ENCODE measurements at regions not wholly inside any gene's neighbourhood (a gene's known extent, or its start where the extent isn't known, plus 50 kb on each side); places are given as distances from the start of the nearest gene placed in this dataset.

DNA sequence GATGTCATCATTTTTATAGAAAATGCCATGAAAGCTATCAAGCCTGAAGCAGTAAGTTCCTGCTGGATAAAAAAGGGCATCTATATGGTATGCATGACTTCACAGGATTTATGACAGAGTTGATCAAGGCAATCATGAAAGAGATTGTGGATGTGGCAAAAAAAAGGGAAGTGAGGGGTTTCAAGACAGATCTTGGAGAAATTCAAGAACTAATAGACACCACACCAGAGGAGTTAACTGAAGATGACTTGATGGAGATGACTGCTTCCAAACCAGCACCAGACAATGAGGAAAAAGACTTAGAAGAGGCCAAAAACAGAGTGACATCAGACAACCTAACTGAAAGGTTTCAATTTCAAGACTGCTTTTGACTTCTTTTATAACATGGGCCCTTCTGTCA is 691.1 kb upstream of the SLC10A2 start:
- in situ Hi-C loops (cut with HindIII; ENCODE audit: low sequenced_read_pairs) = no loop called here

DNA sequence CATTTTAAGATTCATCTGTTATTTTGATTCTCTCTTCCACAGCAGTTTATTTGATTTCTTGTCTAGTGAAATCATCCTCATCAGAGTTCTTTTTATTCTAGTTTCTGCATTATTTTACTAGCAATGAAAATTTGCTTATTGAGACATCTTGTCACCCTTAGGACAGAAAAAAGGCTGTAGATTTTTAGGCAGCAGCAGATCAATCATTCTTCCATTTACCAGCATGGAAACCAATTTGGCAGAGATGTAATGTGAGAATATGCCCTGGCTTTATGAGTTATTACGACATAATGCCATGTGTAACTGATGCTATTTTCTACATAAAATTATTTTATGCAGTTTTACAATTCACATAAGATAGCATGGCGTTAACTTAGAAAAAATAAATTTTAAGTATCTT is 688.6 kb upstream of the SLC10A2 start:
- in situ Hi-C loops (cut with HindIII; ENCODE audit: low sequenced_read_pairs) = no loop called here

DNA sequence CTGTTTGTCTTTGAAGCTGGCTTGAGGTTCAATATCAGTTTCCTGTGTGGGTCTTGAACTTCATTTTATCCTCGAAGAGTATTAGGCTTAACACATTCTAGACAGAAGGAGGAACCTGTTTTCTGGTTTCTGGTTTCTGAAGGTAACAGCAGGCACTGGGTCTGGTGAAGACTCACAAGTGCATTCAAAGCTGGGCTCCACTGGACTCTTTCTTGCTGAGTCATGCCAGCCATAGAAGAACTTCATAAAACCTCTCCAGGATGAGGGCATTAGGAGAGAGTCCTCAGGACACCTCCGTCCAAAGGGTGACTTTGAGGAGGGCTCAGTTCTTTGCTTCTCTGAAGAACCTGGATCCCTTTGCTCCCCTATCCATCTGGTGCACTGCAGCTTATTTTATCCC is 668.6 kb upstream of the SLC10A2 start:
- in situ Hi-C loops (cut with HindIII; ENCODE audit: low sequenced_read_pairs) = no loop called here

DNA sequence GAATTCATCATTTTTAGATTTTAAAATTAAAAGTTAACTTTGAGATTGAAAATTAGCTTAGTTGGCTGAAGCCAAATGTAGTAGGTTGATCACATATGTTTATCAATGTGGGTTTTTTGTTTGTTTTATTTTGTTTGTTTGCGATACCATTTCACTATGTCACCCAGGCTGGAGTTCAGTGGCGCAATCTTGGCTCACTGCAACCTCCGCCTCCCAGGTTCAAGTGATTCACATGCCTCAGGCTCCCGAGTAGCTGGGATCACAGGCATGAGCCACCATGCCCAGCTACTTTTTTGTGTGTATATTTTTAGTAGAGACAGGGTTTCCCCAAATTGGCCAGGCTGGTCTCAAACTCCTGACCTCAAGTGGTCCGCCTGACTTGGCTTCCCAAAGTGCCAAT is 665.7 kb upstream of the SLC10A2 start:
- in situ Hi-C loops (cut with HindIII; ENCODE audit: low sequenced_read_pairs) = no loop called here

DNA sequence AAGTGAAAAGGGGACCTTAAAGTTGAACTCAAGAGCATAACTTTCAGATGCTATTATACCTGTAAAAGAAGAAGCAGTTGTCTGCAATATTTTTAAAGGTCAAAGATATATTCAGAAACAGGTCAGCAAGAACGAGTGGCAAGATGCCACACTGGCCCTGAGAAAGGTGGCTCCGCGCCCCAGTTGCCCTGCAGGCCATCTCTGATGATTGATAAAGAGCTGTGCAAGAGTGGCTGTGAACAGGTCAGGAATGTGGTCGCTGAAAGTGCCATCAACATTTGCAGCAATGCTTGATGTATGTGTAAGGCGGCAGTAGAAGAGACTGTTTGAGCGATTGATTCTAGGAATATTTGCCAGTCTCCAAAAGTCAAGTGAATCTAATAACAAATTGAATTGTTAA is 664.2 kb upstream of the SLC10A2 start:
- in situ Hi-C loops (cut with HindIII; ENCODE audit: low sequenced_read_pairs) = no loop called here

DNA sequence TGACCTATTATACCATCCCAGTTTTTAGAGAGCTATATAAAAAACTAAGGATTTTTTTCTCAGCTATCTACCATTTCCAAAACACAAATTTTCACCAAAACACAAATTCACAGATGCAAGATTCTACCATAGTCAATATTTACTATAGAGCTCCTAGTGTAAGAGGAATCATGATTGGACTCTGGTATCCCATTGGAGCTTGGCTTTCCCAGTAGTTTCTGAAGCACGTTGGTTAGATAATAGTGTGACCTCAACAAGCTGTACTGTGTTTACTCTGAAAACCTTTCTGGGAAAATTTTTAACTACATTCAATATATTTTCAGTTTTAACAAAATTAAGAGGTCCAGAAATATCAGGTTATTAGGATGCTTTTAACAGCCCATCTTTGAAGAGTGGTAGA is 660.6 kb upstream of the SLC10A2 start:
- in situ Hi-C loops (cut with HindIII; ENCODE audit: low sequenced_read_pairs) = no loop called here

DNA sequence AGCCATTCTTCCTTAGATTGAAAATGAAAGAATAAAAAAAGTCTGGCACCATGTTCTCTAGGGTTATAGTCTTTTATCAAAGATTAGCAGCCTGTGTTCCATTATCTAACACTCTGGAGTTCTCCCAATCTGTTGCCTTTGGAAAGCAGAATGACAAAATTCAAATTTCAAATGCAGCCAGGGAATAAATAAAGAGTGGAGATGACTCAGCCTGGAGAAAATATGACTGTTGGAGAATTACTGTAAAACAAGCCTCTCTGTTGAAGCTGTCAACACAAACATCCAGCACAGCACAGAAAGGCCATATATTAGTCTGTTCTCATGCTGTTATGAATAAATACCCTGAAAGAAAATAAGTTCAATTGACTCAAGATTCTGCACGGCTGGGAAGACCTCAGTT is 650.5 kb upstream of the SLC10A2 start:
- in situ Hi-C loops (cut with HindIII; ENCODE audit: low sequenced_read_pairs) = no loop called here

DNA sequence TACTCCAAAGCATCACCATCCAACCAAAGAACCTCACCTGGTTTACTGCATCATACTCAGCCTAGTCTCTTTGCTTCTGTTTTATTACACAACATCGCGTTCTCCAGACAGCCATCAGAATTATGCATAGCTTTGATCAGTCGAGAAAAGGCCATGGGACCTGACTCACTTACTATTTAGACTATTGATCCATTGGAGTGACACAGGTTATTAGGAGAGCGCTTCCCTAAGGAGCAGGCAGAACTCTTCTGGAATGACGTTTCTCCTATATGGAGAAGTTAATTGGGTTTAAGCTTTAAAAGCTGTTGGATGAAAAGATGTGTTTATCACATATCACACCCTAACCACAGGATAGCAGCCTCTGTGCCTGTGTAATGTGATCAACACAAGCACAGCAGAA is 649.1 kb upstream of the SLC10A2 start:
- in situ Hi-C loops (cut with HindIII; ENCODE audit: low sequenced_read_pairs) = no loop called here

DNA sequence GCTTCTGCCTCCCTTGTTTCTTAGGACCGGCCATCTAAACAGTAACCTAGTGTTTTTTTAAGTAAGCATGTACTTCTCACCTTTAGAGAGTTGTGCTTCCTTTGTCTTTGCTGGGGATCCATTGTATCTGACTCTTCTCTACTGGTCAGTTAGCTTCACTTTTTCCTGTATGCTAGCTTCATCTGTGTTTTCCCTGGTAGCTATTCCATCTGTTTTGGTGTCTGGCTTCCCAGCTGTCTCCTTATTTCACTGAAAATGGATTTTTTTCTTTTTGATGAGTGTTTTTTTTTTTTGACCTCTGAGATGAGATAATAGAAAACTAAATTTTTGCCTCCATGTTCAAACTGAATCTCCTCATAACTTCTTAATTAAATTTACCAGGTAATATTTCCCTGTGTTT is 637.0 kb upstream of the SLC10A2 start:
- in situ Hi-C loops (cut with HindIII; ENCODE audit: low sequenced_read_pairs) = no loop called here

DNA sequence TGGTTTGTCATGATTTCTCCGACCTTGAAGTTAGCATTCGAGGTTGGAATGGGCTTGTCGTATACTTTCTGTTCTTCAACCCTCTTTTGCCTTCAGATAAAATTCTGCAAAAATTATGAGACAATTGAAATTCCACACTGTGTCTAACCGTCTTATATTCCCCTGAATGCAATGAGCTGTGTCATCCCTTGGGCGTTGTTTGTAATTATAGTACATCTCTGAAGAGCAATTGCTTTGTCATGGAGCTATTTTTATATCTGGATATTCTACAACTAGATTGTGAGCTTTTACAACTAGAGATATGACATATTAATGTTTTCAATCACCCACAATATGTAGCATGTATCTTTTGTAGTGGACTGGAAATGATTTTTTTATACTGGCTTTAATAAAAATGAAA is 631.8 kb upstream of the SLC10A2 start:
- in situ Hi-C loops (cut with HindIII; ENCODE audit: low sequenced_read_pairs) = no loop called here

DNA sequence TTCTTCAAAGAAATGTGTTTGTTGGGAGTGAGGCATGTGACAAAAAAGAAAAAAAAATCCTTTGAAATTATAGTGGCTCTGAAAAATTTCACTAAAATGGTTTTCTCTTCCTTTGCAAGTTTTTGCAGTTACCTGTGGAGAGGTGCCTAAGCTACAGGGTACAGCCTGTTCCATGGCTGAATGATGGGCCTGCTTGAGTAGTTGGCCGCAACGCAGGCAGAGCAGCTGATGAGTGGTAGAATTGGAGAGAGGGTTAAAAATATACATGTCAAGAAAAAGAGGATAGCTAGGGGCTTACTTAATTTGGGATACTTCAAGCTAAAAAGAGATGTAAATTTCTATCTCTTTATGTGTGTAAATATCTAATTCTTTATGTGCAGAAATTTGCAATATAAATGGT is 629.1 kb upstream of the SLC10A2 start:
- in situ Hi-C loops (cut with HindIII; ENCODE audit: low sequenced_read_pairs) = no loop called here

DNA sequence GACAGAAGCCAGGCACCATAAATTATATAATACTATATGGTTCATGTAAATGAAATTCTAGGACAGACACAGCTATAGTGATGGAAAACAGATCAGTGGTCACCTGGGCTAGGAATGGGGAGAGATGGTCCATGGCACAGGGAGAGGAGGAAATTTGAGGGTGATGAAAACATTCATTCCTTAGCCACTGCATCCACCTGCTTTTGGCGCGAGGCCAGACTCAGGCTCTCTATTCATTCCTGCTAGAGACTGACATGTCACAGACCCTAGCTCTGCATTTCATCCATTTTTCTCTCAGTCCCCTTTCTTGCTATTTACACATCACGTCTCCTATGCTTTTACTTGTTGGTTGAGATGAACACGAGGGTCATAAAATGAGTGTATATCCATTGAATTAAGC is 628.3 kb upstream of the SLC10A2 start:
- in situ Hi-C loops (cut with HindIII; ENCODE audit: low sequenced_read_pairs) = no loop called here

DNA sequence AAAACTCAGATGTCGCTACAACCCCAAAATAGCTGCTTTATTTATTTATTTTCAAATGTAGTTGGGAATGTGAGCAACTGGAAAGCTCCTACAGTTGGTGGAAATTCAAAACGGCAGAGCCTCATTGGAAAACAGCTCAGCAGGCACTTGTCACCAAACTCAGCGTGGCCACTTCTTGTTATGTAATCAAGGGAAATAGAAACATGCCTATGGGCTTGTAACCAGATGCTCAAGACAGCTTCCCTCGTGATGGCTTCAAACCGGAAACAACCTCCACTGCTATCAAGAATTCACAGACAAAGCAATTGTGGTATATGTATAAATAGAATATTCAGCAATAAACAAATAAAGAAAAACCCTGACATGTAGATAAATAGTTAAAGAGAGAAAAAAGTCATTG is 627.8 kb upstream of the SLC10A2 start:
- in situ Hi-C loops (cut with HindIII; ENCODE audit: low sequenced_read_pairs) = no loop called here

DNA sequence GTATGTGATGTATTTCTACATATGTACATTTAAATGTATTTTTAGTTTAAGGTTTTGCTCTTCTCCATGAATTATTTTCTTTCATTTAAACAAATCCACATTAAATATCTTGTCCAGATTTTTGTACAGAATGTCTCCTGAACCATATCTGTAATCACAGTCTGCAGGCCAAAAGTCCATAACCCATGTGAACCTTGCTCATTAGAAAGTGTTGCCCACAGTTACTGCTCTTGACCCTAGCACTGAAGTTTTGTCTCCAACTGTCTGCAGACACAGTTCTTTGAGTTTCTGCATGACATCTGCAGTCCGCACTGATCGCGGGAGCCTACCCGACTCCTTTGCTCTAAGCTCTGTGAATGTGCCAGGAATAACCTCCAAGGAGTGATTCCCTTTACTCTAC is 626.2 kb upstream of the SLC10A2 start:
- in situ Hi-C loops (cut with HindIII; ENCODE audit: low sequenced_read_pairs) = no loop called here

DNA sequence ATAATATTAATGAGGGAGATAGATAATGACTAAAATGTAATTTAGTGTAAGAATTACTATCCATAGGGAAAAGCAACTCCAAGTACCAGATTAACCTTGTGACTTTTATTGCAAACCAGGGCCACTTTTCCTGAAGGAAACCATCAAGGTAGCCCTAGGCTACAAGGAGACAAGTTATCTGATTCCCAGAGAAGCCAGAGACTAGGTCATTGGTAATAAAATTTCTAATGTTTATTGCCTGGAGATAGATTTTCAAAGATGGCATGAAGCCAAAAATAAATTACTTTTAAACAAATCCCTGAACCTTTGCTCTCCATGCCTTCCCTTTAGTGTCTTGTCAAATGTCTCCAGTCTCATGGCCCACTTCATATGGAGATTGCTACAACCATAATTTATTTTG is 610.1 kb upstream of the SLC10A2 start:
- in situ Hi-C loops (cut with HindIII; ENCODE audit: low sequenced_read_pairs) = no loop called here

DNA sequence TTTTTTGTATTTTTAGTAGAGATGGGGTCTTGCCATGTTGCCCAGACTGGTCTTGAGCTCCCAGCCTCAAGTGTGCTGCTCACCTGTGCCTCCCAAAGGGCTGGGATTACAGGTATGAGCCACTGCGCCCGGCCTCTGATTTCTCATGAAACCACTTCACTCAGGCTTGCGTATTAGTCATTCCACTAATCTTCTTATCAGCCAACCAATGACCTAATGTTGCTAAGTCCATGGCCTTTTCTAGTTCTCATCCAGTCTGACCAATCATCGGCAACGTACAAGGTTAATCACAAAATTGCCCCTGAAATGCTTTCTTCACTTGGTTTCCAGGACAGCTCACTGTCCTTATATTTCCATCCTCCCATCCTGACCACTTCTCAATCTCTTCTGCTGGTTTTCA is 605.3 kb upstream of the SLC10A2 start:
- in situ Hi-C loops (cut with HindIII; ENCODE audit: low sequenced_read_pairs) = no loop called here

DNA sequence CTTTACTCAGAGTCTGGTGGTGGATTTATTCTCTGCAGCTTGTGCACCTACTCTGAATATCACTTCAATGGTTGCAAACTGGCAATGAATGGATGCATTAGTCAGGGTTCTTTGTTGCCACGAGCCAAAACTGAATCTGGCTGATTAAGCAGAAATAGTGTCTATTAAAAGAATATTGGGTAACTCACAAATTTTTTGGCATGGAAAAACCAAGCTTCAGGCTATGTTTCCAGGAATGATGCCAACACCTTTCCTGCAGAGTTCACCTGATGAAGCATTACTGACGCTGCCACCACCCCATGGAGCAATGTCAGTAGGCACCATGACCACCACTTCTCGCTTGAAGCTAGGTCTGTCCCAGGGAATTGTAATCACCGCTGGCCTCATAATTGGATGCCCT is 597.8 kb upstream of the SLC10A2 start:
- in situ Hi-C loops (cut with HindIII; ENCODE audit: low sequenced_read_pairs) = no loop called here

DNA sequence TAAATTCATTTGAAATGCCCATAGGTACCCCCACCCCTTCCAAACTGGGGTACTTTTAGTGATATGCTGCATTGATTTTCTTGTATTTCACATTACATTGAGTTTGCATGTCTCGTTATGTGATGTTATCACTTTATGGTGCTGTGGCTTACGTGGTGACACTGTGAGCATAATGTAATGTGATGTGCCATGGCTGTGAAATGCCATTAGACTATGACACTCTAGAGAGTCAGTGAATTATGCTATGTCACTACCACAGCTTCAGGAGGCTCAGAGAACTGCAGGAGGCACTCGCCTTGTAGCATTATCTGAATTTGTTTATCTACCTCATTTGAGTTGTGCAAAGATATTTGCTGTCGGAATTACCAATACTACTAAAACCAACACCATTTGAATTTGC is 590.1 kb upstream of the SLC10A2 start:
- in situ Hi-C loops (cut with HindIII; ENCODE audit: low sequenced_read_pairs) = no loop called here

DNA sequence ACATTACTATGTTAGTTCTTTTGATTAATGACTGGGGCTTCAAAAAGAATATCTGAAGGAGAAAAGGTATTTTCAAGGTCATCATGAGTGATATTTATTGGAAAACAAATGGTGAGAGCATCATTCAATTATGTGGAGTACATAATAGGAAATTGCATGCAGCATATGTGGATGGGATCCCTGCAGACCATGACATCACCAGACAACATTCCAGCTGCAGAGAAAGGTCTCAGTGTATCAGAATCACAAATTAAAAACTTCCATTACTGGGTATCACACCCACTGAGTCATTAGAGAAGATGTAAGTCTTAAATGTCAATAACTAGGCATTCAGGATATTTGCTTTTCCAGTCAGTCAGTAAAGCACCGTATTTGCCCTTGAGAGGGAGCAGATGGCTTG is 574.4 kb upstream of the SLC10A2 start:
- in situ Hi-C loops (cut with HindIII; ENCODE audit: low sequenced_read_pairs) = no loop called here

DNA sequence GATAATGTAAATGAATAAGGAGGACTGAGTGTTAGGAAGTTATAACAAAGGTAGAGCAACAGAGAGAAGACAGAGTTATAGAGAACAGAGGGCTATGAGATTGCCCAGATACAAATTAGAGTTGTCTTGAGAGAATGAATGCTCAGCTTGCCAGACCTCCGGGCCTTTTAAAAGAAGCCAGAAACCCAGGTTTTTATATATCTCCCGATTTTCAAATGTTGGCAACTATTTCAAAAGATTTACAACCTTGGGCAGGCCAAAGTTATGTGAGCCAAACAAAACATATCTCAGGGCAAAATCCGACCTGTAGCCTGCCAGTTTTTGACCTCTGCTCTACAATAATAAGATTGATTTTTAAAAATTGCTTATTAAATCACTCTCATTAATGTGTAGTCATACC is 573.1 kb upstream of the SLC10A2 start:
- in situ Hi-C loops (cut with HindIII; ENCODE audit: low sequenced_read_pairs) = no loop called here

DNA sequence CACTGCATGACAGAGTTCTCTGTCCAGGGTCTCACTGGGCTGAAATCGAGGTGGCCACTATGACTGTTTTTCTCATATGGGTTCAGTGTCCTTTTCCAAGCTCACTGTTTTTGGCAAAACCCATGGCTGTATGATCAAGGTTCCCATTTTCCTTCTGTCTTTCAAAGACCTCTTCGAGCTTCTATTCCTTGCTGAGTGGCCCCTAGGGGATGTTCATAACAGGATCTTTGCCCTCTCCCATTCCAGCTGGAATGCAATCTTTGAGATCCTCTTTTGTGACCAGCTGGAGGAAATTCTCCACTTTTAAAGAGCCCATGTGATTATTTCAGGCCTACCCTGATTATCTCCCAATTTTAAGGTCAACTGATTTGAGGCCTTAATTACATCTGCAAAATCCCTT is 572.5 kb upstream of the SLC10A2 start:
- in situ Hi-C loops (cut with HindIII; ENCODE audit: low sequenced_read_pairs) = no loop called here

DNA sequence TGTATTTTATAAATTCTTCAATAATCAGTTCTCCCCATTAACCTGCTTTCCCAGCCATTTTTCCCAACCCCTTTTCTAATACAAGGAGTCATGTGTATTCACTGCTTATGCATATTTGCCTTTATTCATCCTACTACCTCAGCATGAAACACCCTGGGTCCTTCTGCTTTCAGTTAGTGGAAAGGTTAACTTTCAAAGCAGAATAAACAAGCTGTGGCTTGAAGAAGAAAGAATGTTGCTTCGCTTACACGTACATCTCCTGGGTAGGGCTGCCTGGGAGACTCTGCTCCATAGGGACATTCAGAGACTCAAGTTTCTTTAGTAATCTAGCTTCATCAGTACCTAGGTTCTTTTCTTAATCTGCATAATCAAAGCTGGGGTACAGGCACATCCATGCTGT is 567.8 kb upstream of the SLC10A2 start:
- in situ Hi-C loops (cut with HindIII; ENCODE audit: low sequenced_read_pairs) = no loop called here

DNA sequence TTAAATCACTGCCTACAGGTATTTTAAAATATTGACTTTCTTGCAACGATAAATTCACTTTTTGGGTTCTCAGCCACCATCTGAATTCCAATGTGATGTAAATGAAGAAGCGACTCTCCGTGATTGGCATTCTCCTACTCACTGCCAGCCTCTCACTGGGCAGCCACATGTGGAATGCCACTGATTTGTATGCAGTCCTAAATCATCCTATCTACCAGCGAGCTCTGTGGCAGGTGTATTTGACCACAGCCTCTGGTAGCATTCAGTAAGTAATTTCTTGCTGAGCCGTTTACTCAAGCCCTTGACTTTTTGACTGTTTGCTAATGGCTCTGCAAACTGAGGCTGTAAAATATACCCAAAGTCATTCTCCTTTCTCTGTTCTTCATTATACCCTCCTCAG is 559.0 kb upstream of the SLC10A2 start:
- in situ Hi-C loops (cut with HindIII; ENCODE audit: low sequenced_read_pairs) = no loop called here

DNA sequence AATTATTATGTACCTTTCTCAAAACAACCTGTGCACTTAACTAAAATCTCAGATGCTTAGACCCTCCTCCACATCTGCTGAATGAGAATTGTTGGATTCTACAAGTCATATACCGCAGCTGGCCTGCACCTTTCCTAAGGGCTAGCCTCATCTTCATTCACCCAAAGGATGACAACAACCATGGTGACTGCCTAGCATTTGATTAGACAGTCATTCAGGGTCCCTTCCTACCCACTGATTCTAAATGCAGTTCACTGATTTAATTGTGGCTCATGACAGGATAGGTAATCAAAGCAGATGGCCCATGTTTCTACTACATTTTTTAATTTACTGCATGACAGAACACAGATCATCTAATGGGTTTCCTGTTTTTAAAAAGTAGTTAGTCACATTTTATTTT is 551.9 kb upstream of the SLC10A2 start:
- in situ Hi-C loops (cut with HindIII; ENCODE audit: low sequenced_read_pairs) = no loop called here

Data from DLD1 (cell line).